ENCODE measurements at regions not wholly inside any gene's neighbourhood (a gene's known extent, or its start where the extent isn't known, plus 50 kb on each side); places are given as distances from the start of the nearest gene placed in this dataset.

DNA sequence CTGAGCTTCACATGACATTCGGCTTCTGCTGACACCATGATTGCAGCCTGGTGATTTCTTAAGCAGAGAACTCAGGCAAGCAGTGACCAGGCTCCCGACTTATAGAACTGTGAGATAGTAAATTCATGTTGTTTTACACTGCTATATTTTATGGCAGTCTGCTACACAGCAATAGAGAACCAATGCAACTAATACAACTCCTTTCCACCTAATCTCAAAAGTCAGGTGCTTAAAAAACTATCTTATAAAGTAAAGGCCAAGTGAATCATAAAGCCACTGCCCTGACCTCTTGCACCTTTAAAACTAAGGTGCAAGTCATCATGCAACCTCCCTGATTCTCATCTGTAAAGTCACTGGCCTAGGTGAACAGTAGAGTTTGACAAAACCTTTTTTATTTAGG, 95.3 kb upstream of the GLS start:
- no peak for DNase-seq

- no peak for DNase-seq
Observed at GRCh38 chr2:190786404-190787166, 94.0 kb upstream of the GLS start.

GRCh38 chr2:190787743-190788235, 92.8 kb upstream of the GLS start:
- DNase-seq = no peak

GRCh38 chr2:190789074-190790004, 91.3 kb upstream of the GLS start:
- DNase-seq = no peak

DNA sequence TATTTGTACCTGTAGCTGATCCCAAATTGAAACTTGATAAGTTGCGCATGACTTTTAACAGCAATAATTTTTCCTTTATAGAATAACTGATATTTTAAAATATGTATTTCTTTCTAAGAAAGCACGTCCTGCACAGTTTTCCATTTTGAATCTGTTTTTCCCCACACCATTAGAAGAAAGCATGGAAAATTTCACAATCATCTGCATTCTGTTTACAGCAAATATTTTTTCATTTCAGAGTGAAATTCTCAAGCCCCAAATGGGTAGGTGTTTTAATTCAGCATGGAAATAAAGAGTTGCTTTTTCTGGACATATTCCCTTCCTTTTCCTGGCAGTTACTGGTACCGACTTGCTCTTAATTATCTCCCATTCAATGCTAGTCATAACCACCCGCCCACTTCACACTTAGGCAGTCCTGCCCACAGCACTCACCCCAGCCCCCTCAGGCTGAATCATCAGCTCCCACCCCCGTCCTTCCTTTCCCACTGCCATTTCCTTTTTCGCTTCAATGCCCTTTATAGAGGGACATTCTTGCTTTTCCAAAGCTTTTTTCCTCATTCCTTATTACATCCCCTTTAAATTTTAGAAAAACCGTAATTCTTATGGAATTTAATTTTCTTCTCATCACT, 89.2 kb upstream of the GLS start:
- DNase-seq = no peak

DNA sequence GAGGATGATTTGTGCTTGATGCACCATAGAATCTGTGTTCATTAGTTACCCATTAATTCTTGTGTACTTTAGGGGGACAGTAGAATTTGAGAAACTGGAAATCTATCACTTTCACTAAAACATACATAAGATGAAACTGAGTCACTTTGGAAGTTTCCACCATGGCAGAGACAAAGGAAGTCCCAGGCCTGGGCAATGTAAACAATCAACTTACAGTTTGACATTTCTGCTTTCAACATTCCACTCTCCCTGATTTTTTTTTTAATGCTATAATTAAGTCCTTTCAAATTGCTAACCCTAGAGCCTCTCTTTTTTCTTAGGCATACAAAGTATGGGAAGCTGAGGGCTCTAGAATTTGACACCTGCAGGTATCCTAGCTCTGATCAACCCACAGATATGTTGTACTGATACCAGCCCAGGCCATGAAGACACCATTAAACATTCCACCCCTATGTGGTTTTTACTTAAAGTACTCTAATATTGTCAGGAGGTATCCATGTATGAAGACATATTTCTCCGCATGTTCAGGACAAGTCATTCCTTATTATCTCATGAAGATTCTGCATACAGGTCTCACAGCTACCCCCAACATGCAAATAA, 88.5 kb upstream of the GLS start:
- DNase-seq = no peak

- DNase-seq = no peak
Observed at GRCh38 chr2:190792956-190793888, 87.4 kb upstream of the GLS start.

GRCh38 chr2:190794377-190794776, 86.2 kb upstream of the GLS start:
- no peak for DNase-seq

- no peak for DNase-seq
Observed at GRCh38 chr2:190794790-190795189, 85.8 kb upstream of the GLS start.

- DNase-seq = no peak
Observed at GRCh38 chr2:190795686-190796085, 84.9 kb upstream of the GLS start.

- DNase-seq = no peak
Observed at GRCh38 chr2:190799999-190800398, 80.6 kb upstream of the GLS start.

DNA sequence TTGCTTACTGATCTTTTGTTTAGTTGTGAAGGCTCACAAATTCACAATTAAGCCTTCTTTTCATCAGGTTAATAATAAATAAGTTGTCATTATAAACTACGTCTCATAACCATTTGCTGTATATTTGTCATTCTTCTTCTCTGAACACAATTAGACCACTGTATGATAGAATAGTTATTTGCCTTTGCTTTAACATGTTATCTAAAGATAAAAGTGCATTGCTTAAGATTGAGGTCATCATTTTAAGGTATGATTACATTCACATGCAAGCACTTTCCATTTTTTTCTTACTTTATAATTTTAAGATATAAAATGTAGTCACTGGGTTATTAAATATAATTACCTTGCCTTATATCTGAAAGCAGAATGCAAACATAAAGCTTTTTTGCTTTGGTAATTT, 80.1 kb upstream of the GLS start:
- DNase-seq = no peak

DNA sequence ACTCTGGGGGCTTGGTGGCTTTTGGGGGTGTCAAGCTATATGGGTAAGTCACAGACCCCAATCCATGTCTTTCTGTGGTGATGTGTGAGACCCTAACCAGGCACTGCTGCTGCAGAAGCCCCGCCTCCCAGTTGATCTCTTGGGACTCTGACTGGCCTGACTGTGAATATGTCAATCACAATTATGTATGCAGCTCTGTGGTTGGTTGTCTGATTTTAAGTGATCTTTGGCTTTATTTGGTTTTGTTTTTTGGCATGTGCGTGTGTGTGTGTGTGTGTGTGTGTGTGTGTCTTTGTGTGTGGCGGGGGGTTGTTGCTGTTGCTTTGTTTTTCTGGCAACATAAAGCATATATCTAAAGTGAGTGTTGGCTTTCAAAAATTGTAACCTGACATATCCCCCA, 78.5 kb upstream of the GLS start:
- no peak for DNase-seq

DNA sequence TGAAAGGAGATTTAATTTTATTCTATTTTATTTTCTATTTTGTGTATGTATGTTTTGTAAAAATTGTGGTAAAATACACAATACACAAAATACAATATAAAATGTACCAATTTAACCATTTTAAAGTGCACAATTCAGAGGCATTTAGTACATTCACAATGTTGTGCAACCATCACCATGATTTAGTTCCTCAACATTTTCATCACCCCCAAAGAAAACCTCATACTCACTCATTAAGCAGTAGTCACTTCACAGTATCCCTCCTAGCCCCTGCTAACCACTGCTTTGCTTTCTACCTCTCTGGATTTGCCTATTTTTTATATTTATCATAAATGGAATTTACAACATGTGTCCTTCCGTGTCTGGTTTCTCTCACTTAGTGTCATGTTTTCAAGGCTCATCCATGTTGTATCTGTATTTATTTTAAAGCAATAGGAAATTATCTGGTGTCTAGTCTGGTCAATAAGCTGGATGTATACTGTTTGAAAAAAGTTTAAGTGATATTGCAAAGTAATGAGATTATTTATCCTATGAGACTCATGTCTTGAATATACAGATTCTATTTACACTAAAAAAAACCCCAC, 77.9 kb upstream of the GLS start:
- no peak for DNase-seq

- peak in 1 of 2 donors; percentile 30 for DNase-seq
Observed at GRCh38 chr2:190804182-190804795, 76.3 kb upstream of the GLS start.

DNA sequence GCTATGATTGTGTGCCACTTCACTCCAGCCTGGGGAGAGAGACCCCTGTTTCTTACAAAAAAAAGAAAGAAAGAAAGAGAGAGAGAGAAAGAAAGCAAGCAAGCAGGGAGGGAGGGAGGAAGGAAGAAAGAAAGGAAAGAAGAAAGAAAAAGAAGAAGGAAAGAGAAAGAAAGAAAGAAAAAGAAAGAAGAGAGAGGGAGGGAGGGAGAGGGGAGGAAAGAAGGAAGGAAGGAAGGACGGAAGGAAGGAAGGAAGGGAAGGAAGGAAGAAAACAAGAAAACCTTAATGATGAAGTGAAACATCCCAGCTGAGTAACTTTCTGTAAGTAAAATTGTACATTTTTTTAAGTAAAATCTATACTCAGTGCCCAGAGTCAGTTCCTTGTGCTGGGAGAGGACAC, 75.5 kb upstream of the GLS start:
- no peak for DNase-seq

GRCh38 chr2:190805843-190806242, 74.8 kb upstream of the GLS start:
- no peak for DNase-seq

- no peak for DNase-seq
Observed at GRCh38 chr2:190807886-190808285, 72.7 kb upstream of the GLS start.

DNA sequence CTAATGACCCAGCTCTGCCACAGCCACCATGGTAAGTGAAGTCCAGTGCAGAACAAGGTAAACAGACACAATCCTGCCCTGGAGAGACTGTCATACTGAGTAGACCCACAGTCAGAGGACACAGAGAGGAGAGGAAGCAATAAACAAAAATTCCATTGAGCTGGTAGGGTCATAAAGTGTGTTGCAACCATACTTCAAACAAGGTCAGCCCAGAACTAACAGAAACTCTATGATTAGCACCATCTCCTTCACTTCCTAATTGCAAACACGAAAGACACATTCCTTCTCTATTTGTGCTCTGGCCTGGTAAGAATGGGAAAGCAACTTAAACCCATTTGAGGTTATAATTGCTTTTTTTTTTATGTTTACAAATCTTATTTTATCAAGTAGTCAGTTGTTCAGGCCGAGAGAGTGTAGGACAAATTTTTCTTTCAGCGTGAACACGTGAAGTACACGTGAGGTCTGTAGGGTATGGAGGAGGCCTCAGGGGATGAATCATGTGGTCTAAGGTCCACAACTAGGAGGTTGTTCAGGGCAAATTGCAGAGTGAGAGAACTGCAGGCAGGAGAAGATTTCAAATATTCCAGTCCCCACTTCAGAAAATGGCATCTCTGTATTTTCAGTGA, 71.4 kb upstream of the GLS start:
- DNase-seq = no peak

DNA sequence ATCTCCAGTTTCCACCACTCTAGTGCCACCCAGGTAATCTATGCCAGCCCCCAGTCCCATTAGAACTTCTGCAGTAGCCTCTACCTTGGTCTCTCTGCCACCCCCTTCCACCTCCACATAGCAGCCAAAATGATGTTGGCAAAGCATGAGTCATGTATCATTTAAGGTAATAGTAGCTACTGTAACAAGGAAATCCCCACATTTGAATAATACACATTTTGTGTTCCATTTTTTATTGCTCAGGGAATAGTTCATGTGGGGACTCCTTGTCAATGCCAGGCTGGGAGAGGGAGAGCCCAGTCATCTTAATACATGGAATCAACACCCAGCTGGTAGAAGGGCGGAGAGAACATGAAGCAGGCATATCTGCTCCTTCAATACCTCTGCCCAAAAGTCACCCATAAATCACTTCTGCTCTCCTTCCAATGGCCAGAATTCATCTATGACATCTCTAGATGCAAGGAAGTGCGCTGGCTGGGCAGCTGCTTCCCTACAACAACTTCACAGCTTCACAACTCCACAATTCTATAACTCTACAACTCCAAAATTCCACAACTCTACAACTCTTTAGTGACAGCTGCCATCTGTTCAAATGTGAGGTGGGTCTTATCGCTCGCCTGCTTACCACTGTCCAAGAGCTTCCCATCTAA, 70.6 kb upstream of the GLS start:
- no peak for DNase-seq

All from CD4-positive, alpha-beta T cell treated with Interleukin-4 for 1 hour (primary cell).